ENCODE measurements at regions not wholly inside any gene's neighbourhood (a gene's known extent, or its start where the extent isn't known, plus 50 kb on each side); places are given as distances from the start of the nearest gene placed in this dataset.

GRCh38 chr4:4608214-4608537, 66.3 kb upstream of the STX18 start:
- H3K27me3 ChIP-seq (ENCODE audit: insufficient read depth, low read length, poor library complexity, severe bottlenecking) = no peaks in the 10 kb centered on the region
- H3K27me3 Mint-ChIP-seq = no peaks in the 10 kb centered on the region
- H3K27ac Mint-ChIP-seq = no peak overlapping the region
- peaks cover 3 to 16% (median 5%) of the 10 kb centered on the region in 3 donors for H3K36me3 Mint-ChIP-seq
- DNase-seq = no peak
- no peak overlapping the region for H3K4me3 ChIP-seq (ENCODE audit: low read length)
- H3K4me1 Mint-ChIP-seq = no peaks in the 10 kb centered on the region
- H3K27ac ChIP-seq (ENCODE audit: low read depth, low read length) = no peak overlapping the region
- H3K9me3 ChIP-seq (ENCODE audit: low read length) = no peaks in the 10 kb centered on the region
- no peaks in the 10 kb centered on the region for H3K9me3 Mint-ChIP-seq
- H3K4me3 Mint-ChIP-seq = no peak overlapping the region
- ChIA-PET CTCF (no interaction called here), POLR2A (no interaction called here)
- no peaks in the 10 kb centered on the region for H3K4me1 ChIP-seq (ENCODE audit: insufficient read depth, low read length)
- no peaks in the 10 kb centered on the region for H3K36me3 ChIP-seq (ENCODE audit: insufficient read depth, low read length)

- no peaks in the 10 kb centered on the region for H3K4me1 Mint-ChIP-seq
- no peak for DNase-seq
- no peaks in the 10 kb centered on the region for H3K27me3 Mint-ChIP-seq
- H3K9me3 ChIP-seq (ENCODE audit: low read length) = no peaks in the 10 kb centered on the region
- ChIA-PET CTCF (no interaction called here), POLR2A (no interaction called here)
- H3K27ac ChIP-seq (ENCODE audit: low read depth, low read length) = no peak overlapping the region
- H3K4me3 ChIP-seq (ENCODE audit: low read length) = no peak overlapping the region
- H3K4me3 Mint-ChIP-seq = peak overlapping the region in 1 of 7 donors; percentile 10
- no peak overlapping the region for H3K27ac Mint-ChIP-seq
- no peaks in the 10 kb centered on the region for H3K27me3 ChIP-seq (ENCODE audit: insufficient read depth, low read length, poor library complexity, severe bottlenecking)
- peaks cover 3 to 16% (median 5%) of the 10 kb centered on the region in 3 donors for H3K36me3 Mint-ChIP-seq
- no peaks in the 10 kb centered on the region for H3K4me1 ChIP-seq (ENCODE audit: insufficient read depth, low read length)
- H3K36me3 ChIP-seq (ENCODE audit: insufficient read depth, low read length) = no peaks in the 10 kb centered on the region
- no peaks in the 10 kb centered on the region for H3K9me3 Mint-ChIP-seq
Measured at GRCh38 chr4:4607336-4608213, 65.7 kb upstream of the STX18 start.

- DNase-seq = no peak
- Histone ChIP-seq H3K27ac (ENCODE audit: low read depth, low read length) (no peak overlapping the region), H3K27me3 (ENCODE audit: insufficient read depth, low read length, poor library complexity, severe bottlenecking) (no peaks in the 10 kb centered on the region), H3K4me1 (ENCODE audit: insufficient read depth, low read length) (no peaks in the 10 kb centered on the region), H3K4me3 (ENCODE audit: low read length) (no peak overlapping the region), H3K36me3 (ENCODE audit: insufficient read depth, low read length) (no peaks in the 10 kb centered on the region), H3K9me3 (ENCODE audit: low read length) (no peaks in the 10 kb centered on the region)
- POLR2A ChIA-PET = no interaction called here
- CTCF ChIA-PET = no interaction called here
- no peak overlapping the region for H3K4me3 Mint-ChIP-seq
- H3K9me3 Mint-ChIP-seq = no peaks in the 10 kb centered on the region
- no peaks in the 10 kb centered on the region for H3K4me1 Mint-ChIP-seq
- H3K27me3 Mint-ChIP-seq = no peaks in the 10 kb centered on the region
- H3K36me3 Mint-ChIP-seq = peaks cover 2 to 16% (median 3%) of the 10 kb centered on the region in 3 donors
- no peak overlapping the region for H3K27ac Mint-ChIP-seq
Measured at GRCh38 chr4:4606321-4606720, 64.5 kb upstream of the STX18 start.

GRCh38 chr4:4605849-4606248, 64.0 kb upstream of the STX18 start:
- H3K4me3 ChIP-seq (ENCODE audit: low read length) = no peak overlapping the region
- no peak for DNase-seq
- H3K36me3 ChIP-seq (ENCODE audit: insufficient read depth, low read length) = no peaks in the 10 kb centered on the region
- no peak overlapping the region for H3K27ac ChIP-seq (ENCODE audit: low read depth, low read length)
- POLR2A ChIA-PET = no interaction called here
- no peak overlapping the region for H3K4me3 Mint-ChIP-seq
- H3K27me3 Mint-ChIP-seq = no peaks in the 10 kb centered on the region
- no peaks in the 10 kb centered on the region for H3K27me3 ChIP-seq (ENCODE audit: insufficient read depth, low read length, poor library complexity, severe bottlenecking)
- no peaks in the 10 kb centered on the region for H3K4me1 Mint-ChIP-seq
- no peaks in the 10 kb centered on the region for H3K9me3 Mint-ChIP-seq
- H3K27ac Mint-ChIP-seq = peak overlapping the region in 1 of 8 donors; percentile 3
- H3K9me3 ChIP-seq (ENCODE audit: low read length) = no peaks in the 10 kb centered on the region
- H3K36me3 Mint-ChIP-seq = peaks cover 2 to 16% (median 3%) of the 10 kb centered on the region in 3 donors
- CTCF ChIA-PET = no interaction called here
- H3K4me1 ChIP-seq (ENCODE audit: insufficient read depth, low read length) = no peaks in the 10 kb centered on the region

GRCh38 chr4:4603592-4603991, 61.7 kb upstream of the STX18 start:
- H3K9me3 ChIP-seq (ENCODE audit: low read length) = no peaks in the 10 kb centered on the region
- Mint-ChIP-seq H3K9me3 (no peaks in the 10 kb centered on the region), H3K4me3 (no peak overlapping the region), H3K27ac (no peak overlapping the region), H3K27me3 (no peaks in the 10 kb centered on the region), H3K36me3 (peaks cover 2 to 19% (median 3%) of the 10 kb centered on the region in 3 donors), H3K4me1 (no peaks in the 10 kb centered on the region)
- POLR2A ChIA-PET = no interaction called here
- H3K4me1 ChIP-seq (ENCODE audit: insufficient read depth, low read length) = no peaks in the 10 kb centered on the region
- H3K27me3 ChIP-seq (ENCODE audit: insufficient read depth, low read length, poor library complexity, severe bottlenecking) = no peaks in the 10 kb centered on the region
- no peak overlapping the region for H3K27ac ChIP-seq (ENCODE audit: low read depth, low read length)
- CTCF ChIA-PET = no interaction called here
- DNase-seq = no peak
- H3K36me3 ChIP-seq (ENCODE audit: insufficient read depth, low read length) = no peaks in the 10 kb centered on the region
- H3K4me3 ChIP-seq (ENCODE audit: low read length) = no peak overlapping the region

GRCh38 chr4:4603067-4603466, 61.2 kb upstream of the STX18 start:
- no peak for DNase-seq

GRCh38 chr4:4602468-4602867, 60.6 kb upstream of the STX18 start:
- H3K27me3 Mint-ChIP-seq = no peaks in the 10 kb centered on the region
- Histone ChIP-seq H3K4me1 (ENCODE audit: insufficient read depth, low read length) (no peaks in the 10 kb centered on the region), H3K4me3 (ENCODE audit: low read length) (no peak overlapping the region), H3K27ac (ENCODE audit: low read depth, low read length) (no peak overlapping the region), H3K27me3 (ENCODE audit: insufficient read depth, low read length, poor library complexity, severe bottlenecking) (no peaks in the 10 kb centered on the region), H3K9me3 (ENCODE audit: low read length) (no peaks in the 10 kb centered on the region), H3K36me3 (ENCODE audit: insufficient read depth, low read length) (no peaks in the 10 kb centered on the region)
- ChIA-PET CTCF (no interaction called here), POLR2A (no interaction called here)
- no peak overlapping the region for H3K27ac Mint-ChIP-seq
- DNase-seq = no peak
- no peaks in the 10 kb centered on the region for H3K4me1 Mint-ChIP-seq
- H3K4me3 Mint-ChIP-seq = no peak overlapping the region
- no peaks in the 10 kb centered on the region for H3K9me3 Mint-ChIP-seq
- H3K36me3 Mint-ChIP-seq = peaks cover 2 to 19% (median 4%) of the 10 kb centered on the region in 3 donors

More at GRCh38 chr4:4603067-4603466, 61.2 kb upstream of the STX18 start:
- Mint-ChIP-seq H3K27ac (no peak overlapping the region), H3K4me1 (no peaks in the 10 kb centered on the region), H3K9me3 (no peaks in the 10 kb centered on the region), H3K4me3 (no peak overlapping the region), H3K27me3 (no peaks in the 10 kb centered on the region), H3K36me3 (peaks cover 2 to 19% (median 3%) of the 10 kb centered on the region in 3 donors)
- ChIA-PET POLR2A (no interaction called here), CTCF (no interaction called here)
- Histone ChIP-seq H3K9me3 (ENCODE audit: low read length) (no peaks in the 10 kb centered on the region), H3K27me3 (ENCODE audit: insufficient read depth, low read length, poor library complexity, severe bottlenecking) (no peaks in the 10 kb centered on the region), H3K27ac (ENCODE audit: low read depth, low read length) (no peak overlapping the region), H3K4me1 (ENCODE audit: insufficient read depth, low read length) (no peaks in the 10 kb centered on the region), H3K4me3 (ENCODE audit: low read length) (no peak overlapping the region), H3K36me3 (ENCODE audit: insufficient read depth, low read length) (no peaks in the 10 kb centered on the region)

GRCh38 chr4:4601803-4602369, 60.0 kb upstream of the STX18 start:
- Histone ChIP-seq H3K9me3 (ENCODE audit: low read length) (no peaks in the 10 kb centered on the region), H3K4me3 (ENCODE audit: low read length) (no peak overlapping the region), H3K36me3 (ENCODE audit: insufficient read depth, low read length) (no peaks in the 10 kb centered on the region), H3K27me3 (ENCODE audit: insufficient read depth, low read length, poor library complexity, severe bottlenecking) (no peaks in the 10 kb centered on the region), H3K27ac (ENCODE audit: low read depth, low read length) (no peak overlapping the region), H3K4me1 (ENCODE audit: insufficient read depth, low read length) (no peaks in the 10 kb centered on the region)
- CTCF ChIA-PET = no interaction called here
- no peaks in the 10 kb centered on the region for H3K4me1 Mint-ChIP-seq
- no peak overlapping the region for H3K4me3 Mint-ChIP-seq
- H3K9me3 Mint-ChIP-seq = no peaks in the 10 kb centered on the region
- H3K27me3 Mint-ChIP-seq = no peaks in the 10 kb centered on the region
- no peak overlapping the region for H3K27ac Mint-ChIP-seq
- POLR2A ChIA-PET = no interaction called here
- no peak for DNase-seq
- H3K36me3 Mint-ChIP-seq = peaks cover 2 to 19% (median 5%) of the 10 kb centered on the region in 3 donors

All from CD8-positive, alpha-beta memory T cell (primary cell).